GM12873 (cell line): ENCODE measurements at regions not wholly inside any gene's neighbourhood (a gene's known extent, or its start where the extent isn't known, plus 50 kb on each side); places are given as distances from the start of the nearest gene placed in this dataset.

Source experiments
- TF ChIP-seq, protein P1 (sequence below): IDR thresholded peaks from 2 replicates; pipeline ENCODE4 v1.5.1; 2012; ENCODE audit warnings: low read depth, mild to moderate bottlenecking, moderate library complexity, low read length, control low read depth; ENCODE audit not compliant: insufficient read depth; ENCODE audit errors: missing control alignments

DNA sequence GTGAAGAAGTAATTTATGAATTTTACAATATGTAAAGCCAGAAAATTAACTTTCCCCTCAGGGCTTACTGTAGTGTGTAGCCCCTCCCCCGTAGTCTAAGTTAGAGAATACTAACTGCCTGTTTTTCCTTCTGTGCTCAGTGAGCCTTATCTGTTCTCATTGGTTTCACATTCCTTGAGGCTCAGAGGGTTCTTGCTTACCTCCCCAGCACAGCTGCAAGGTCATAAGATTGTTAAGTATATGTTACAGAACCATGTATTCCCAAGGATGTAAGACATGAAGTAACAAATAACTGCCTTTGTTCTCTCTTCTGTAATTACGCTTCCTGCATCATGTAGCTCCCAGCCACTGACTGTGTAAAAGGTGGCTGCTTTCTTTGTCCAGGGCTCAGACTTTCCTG lies 1351.1 kb downstream of the TMEM121 start:
- TF ChIP-seq, protein P1, sequence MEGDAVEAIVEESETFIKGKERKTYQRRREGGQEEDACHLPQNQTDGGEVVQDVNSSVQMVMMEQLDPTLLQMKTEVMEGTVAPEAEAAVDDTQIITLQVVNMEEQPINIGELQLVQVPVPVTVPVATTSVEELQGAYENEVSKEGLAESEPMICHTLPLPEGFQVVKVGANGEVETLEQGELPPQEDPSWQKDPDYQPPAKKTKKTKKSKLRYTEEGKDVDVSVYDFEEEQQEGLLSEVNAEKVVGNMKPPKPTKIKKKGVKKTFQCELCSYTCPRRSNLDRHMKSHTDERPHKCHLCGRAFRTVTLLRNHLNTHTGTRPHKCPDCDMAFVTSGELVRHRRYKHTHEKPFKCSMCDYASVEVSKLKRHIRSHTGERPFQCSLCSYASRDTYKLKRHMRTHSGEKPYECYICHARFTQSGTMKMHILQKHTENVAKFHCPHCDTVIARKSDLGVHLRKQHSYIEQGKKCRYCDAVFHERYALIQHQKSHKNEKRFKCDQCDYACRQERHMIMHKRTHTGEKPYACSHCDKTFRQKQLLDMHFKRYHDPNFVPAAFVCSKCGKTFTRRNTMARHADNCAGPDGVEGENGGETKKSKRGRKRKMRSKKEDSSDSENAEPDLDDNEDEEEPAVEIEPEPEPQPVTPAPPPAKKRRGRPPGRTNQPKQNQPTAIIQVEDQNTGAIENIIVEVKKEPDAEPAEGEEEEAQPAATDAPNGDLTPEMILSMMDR = no peak

DNA sequence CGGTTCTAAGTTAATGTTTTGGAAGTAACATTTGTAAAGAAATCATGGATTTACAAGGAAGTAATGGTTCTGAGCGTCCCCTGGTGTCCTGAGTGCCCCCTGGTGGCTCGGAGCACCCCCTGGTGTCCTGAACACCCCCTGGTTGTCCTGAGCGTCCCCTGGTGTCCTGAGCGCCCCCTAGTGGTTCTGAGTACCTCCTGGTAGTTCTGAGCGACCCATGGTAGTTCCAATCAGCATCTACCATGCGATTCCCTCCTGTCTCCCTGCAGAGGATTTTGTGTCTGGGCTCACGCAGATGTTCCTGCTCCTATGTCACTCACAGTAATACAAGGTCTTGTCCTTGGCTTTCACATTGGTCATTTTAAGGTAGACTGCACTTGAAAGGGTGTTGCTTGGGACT lies 1352.9 kb downstream of the TMEM121 start:
- TF ChIP-seq, protein P1 = peak; percentile 93

DNA sequence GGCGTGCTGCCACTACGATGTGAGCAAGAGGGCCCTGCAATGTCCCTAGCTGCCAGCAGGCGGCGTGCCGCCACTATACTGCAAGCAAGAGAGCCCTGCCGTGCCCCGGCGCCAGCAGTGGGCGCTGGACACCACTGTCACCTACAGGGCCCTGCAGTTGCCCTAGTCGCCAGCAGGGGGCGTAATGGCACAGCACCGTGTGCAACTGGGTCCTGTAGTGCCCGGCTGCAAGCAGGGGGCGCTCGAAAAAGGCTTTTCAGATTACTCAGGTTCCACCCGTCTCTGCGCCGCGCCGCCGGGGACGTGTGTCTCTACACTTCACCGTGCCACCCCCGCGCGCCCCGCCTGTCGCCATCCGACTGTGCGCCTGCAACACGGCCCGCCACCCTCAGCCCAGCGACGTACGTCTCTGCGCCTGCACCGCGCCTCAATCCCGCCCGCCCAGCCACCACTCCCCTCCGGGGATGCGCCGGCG lies 1356.9 kb downstream of the TMEM121 start:
- TF ChIP-seq, protein P1 = peak; percentile 89
